KOPT-K1 (cell line): ENCODE measurements at regions not wholly inside any gene's neighbourhood (a gene's known extent, or its start where the extent isn't known, plus 50 kb on each side); places are given as distances from the start of the nearest gene placed in this dataset.
"Not testable (repeated sequence)": the region's sequence is repeated elsewhere in the genome, so short reads cannot be mapped to it uniquely, and the experiment has no call there.

Experiments
- H3K27ac ChIP-seq: fragments of 200-600 bp; sonication (generic); 2 replicates; pipeline ENCODE4 v1.5.1; 2016; ENCODE audit warnings: antibody characterized with exemption, mild to moderate bottlenecking, low read depth, low read length; ENCODE audit not compliant: poor library complexity, severe bottlenecking
- H3K36me3 ChIP-seq: fragments of 200-600 bp; sonication (generic); 2 replicates; pipeline ENCODE4 v1.5.1; 2017; ENCODE audit warnings: antibody characterized with exemption, mild to moderate bottlenecking, low read length, moderate library complexity; ENCODE audit not compliant: insufficient read depth
- H3K9me3 ChIP-seq: fragments of 200-600 bp; sonication (generic); 2 replicates; pipeline ENCODE4 v1.5.1; 2017; ENCODE audit warnings: antibody characterized with exemption, low read length, mild to moderate bottlenecking; ENCODE audit not compliant: insufficient read depth, poor library complexity, severe bottlenecking

GRCh38 chr1:221869779-221870178 is 127.9 kb upstream of the DUSP10 start:
- H3K9me3 ChIP-seq, result no peaks in the 10 kb centered on the region
- H3K36me3 ChIP-seq, result no peaks in the 10 kb centered on the region
- H3K27ac ChIP-seq, result no peak overlapping the region

- Histone ChIP-seq H3K27ac (no peak overlapping the region), H3K9me3 (no peaks in the 10 kb centered on the region), H3K36me3 (no peaks in the 10 kb centered on the region)
These were observed 126.9 kb upstream of the DUSP10 start for GRCh38 chr1:221868593-221869303.

- Histone ChIP-seq H3K27ac (no peak overlapping the region), H3K9me3 (no peaks in the 10 kb centered on the region), H3K36me3 (no peaks in the 10 kb centered on the region)
These were observed 125.1 kb upstream of the DUSP10 start for GRCh38 chr1:221867003-221867402.

- H3K36me3 ChIP-seq, result no peaks in the 10 kb centered on the region
- H3K27ac ChIP-seq, result no peak overlapping the region
- H3K9me3 ChIP-seq, result no peaks in the 10 kb centered on the region
These were observed 123.9 kb upstream of the DUSP10 start for GRCh38 chr1:221865808-221866207.

- no peak overlapping the region for H3K27ac ChIP-seq
- H3K9me3 ChIP-seq, result no peaks in the 10 kb centered on the region
- H3K36me3 ChIP-seq, result no peaks in the 10 kb centered on the region
These were observed 121.7 kb upstream of the DUSP10 start for GRCh38 chr1:221863635-221864034.

- Histone ChIP-seq H3K36me3 (no peaks in the 10 kb centered on the region), H3K9me3 (no peaks in the 10 kb centered on the region), H3K27ac (no peak overlapping the region)
These were observed 121.1 kb upstream of the DUSP10 start for GRCh38 chr1:221862971-221863370.

- no peak overlapping the region for H3K27ac ChIP-seq
- no peaks in the 10 kb centered on the region for H3K9me3 ChIP-seq
- no peaks in the 10 kb centered on the region for H3K36me3 ChIP-seq
These were observed 117.1 kb upstream of the DUSP10 start for GRCh38 chr1:221858818-221859611.

GRCh38 chr1:221857094-221857444 is 115.2 kb upstream of the DUSP10 start:
- H3K9me3 ChIP-seq, H3K27ac ChIP-seq, H3K36me3 ChIP-seq: not testable (repeated sequence)

GRCh38 chr1:221856228-221857093 is 114.6 kb upstream of the DUSP10 start:
- H3K9me3 ChIP-seq, result no peaks in the 10 kb centered on the region
- H3K27ac ChIP-seq, result no peak overlapping the region
- H3K36me3 ChIP-seq, result no peaks in the 10 kb centered on the region

- H3K9me3 ChIP-seq, result no peaks in the 10 kb centered on the region
- H3K36me3 ChIP-seq, result no peaks in the 10 kb centered on the region
- no peak overlapping the region for H3K27ac ChIP-seq
These were observed 113.3 kb upstream of the DUSP10 start for GRCh38 chr1:221855156-221855555.

- no peaks in the 10 kb centered on the region for H3K9me3 ChIP-seq
- H3K27ac ChIP-seq, result no peak overlapping the region
- no peaks in the 10 kb centered on the region for H3K36me3 ChIP-seq
These were observed 109.4 kb upstream of the DUSP10 start for GRCh38 chr1:221851336-221851735.

- no peaks in the 10 kb centered on the region for H3K9me3 ChIP-seq
- no peak overlapping the region for H3K27ac ChIP-seq
- H3K36me3 ChIP-seq, result no peaks in the 10 kb centered on the region
These were observed 108.7 kb upstream of the DUSP10 start for GRCh38 chr1:221850470-221851187.

- H3K9me3 ChIP-seq, result no peaks in the 10 kb centered on the region
- H3K27ac ChIP-seq, result no peak overlapping the region
- H3K36me3 ChIP-seq, result no peaks in the 10 kb centered on the region
These were observed 108.0 kb upstream of the DUSP10 start for GRCh38 chr1:221849897-221850296.

GRCh38 chr1:221849110-221849509 is 107.2 kb upstream of the DUSP10 start:
- no peak overlapping the region for H3K27ac ChIP-seq
- no peaks in the 10 kb centered on the region for H3K9me3 ChIP-seq
- H3K36me3 ChIP-seq, result no peaks in the 10 kb centered on the region

- Histone ChIP-seq H3K9me3 (no peaks in the 10 kb centered on the region), H3K27ac (no peak overlapping the region), H3K36me3 (no peaks in the 10 kb centered on the region)
These were observed 105.8 kb upstream of the DUSP10 start for GRCh38 chr1:221847676-221848075.
